Parathyroid adenoma (tissue), 2 donors: ENCODE measurements at regions not wholly inside any gene's neighbourhood (a gene's known extent, or its start where the extent isn't known, plus 50 kb on each side); places are given as distances from the start of the nearest gene placed in this dataset.

ENCODE experiments used
- H2AFZ ChIP-seq: fragments of 300-600 bp; sonication (generic); one replicate; pipeline ENCODE4 v1.7.0; 2017; ENCODE audit warnings: antibody characterized with exemption, mild to moderate bottlenecking
- H3K27ac ChIP-seq: fragments of 300-600 bp; sonication (generic); one replicate; pipeline ENCODE4 v1.7.0; 2017
- H3K27me3 ChIP-seq: fragments of 300-600 bp; sonication (generic); one replicate; pipeline ENCODE4 v1.7.0; 2017; ENCODE audit warnings: low read length; ENCODE audit not compliant: control insufficient read depth, insufficient read depth
- H3K36me3 ChIP-seq: fragments of 300-600 bp; sonication (generic); one replicate; pipeline ENCODE4 v1.7.0; 2017; ENCODE audit warnings: low read length; ENCODE audit not compliant: control insufficient read depth, insufficient read depth
- H3K4me1 ChIP-seq: fragments of 300-600 bp; sonication (generic); one replicate; pipeline ENCODE4 v1.7.0; 2017; ENCODE audit warnings: control low read depth
- H3K4me2 ChIP-seq: fragments of 300-600 bp; sonication (generic); one replicate; pipeline ENCODE4 v1.7.0; 2017; ENCODE audit warnings: low read length
- H3K4me3 ChIP-seq: fragments of 300-600 bp; sonication (generic); one replicate; pipeline ENCODE4 v1.7.0; 2017; ENCODE audit warnings: low read depth, low read length
- H3K79me2 ChIP-seq: fragments of 300-600 bp; sonication (generic); one replicate; pipeline ENCODE4 v1.7.0; 2017; ENCODE audit warnings: control low read depth
- H3K9ac ChIP-seq: fragments of 300-600 bp; sonication (generic); one replicate; pipeline ENCODE4 v1.7.0; 2017; ENCODE audit warnings: mild to moderate bottlenecking
- H3K9me3 ChIP-seq: fragments of 300-600 bp; sonication (generic); one replicate; pipeline ENCODE4 v1.7.0; 2017; ENCODE audit warnings: low read length; ENCODE audit not compliant: control insufficient read depth
- CTCF ChIP-seq: fragments of 300-600 bp; sonication (generic); IDR thresholded peaks from one replicate; pipeline ENCODE4 v1.7.0; 2017; ENCODE audit warnings: antibody characterized with exemption, mild to moderate bottlenecking
- donor health status: primary hyperparathyroidism.

- H3K27ac ChIP-seq = no peak overlapping the region
- H3K27me3 ChIP-seq = no peaks in the 10 kb centered on the region
- no peak overlapping the region for H3K9ac ChIP-seq
- H3K4me3 ChIP-seq = no peak overlapping the region
- no peaks in the 10 kb centered on the region for H3K4me1 ChIP-seq
- H3K9me3 ChIP-seq = no peaks in the 10 kb centered on the region
- no peak overlapping the region for H2AFZ ChIP-seq
- H3K79me2 ChIP-seq = no peaks in the 10 kb centered on the region
- H3K4me2 ChIP-seq = no peak overlapping the region
- no peak for TF ChIP-seq CTCF
- H3K36me3 ChIP-seq = no peaks in the 10 kb centered on the region
Observed at GRCh38 chr2:236664136-236664535, 94.5 kb downstream of the ACKR3 start.

GRCh38 chr2:236665101-236665500 is 95.5 kb downstream of the ACKR3 start:
- no peak for TF ChIP-seq CTCF
- Histone ChIP-seq H3K79me2 (no peaks in the 10 kb centered on the region), H3K36me3 (no peaks in the 10 kb centered on the region), H3K9ac (no peak overlapping the region), H3K4me3 (no peak overlapping the region), H3K27ac (no peak overlapping the region), H3K4me1 (no peaks in the 10 kb centered on the region), H3K9me3 (no peaks in the 10 kb centered on the region), H2AFZ (no peak overlapping the region), H3K4me2 (no peak overlapping the region), H3K27me3 (no peaks in the 10 kb centered on the region)

- H3K9me3 ChIP-seq = no peaks in the 10 kb centered on the region
- TF ChIP-seq CTCF = no peak
- H3K79me2 ChIP-seq = no peaks in the 10 kb centered on the region
- H3K27me3 ChIP-seq = no peaks in the 10 kb centered on the region
- no peak overlapping the region for H3K4me2 ChIP-seq
- no peaks in the 10 kb centered on the region for H3K36me3 ChIP-seq
- no peak overlapping the region for H3K27ac ChIP-seq
- no peak overlapping the region for H3K4me3 ChIP-seq
- no peak overlapping the region for H3K9ac ChIP-seq
- no peaks in the 10 kb centered on the region for H3K4me1 ChIP-seq
- H2AFZ ChIP-seq = no peak overlapping the region
Observed at GRCh38 chr2:236665572-236666118, 96.0 kb downstream of the ACKR3 start.

- H3K9ac ChIP-seq = no peak overlapping the region
- no peaks in the 10 kb centered on the region for H3K9me3 ChIP-seq
- TF ChIP-seq CTCF = no peak
- H3K4me1 ChIP-seq = no peaks in the 10 kb centered on the region
- no peaks in the 10 kb centered on the region for H3K36me3 ChIP-seq
- H3K4me3 ChIP-seq = no peak overlapping the region
- H3K4me2 ChIP-seq = no peak overlapping the region
- H3K27ac ChIP-seq = no peak overlapping the region
- no peaks in the 10 kb centered on the region for H3K27me3 ChIP-seq
- H2AFZ ChIP-seq = no peak overlapping the region
- H3K79me2 ChIP-seq = no peaks in the 10 kb centered on the region
Observed at GRCh38 chr2:236666646-236667204, 97.1 kb downstream of the ACKR3 start.

- TF ChIP-seq CTCF = no peak
- H3K27ac ChIP-seq = no peak overlapping the region
- no peaks in the 10 kb centered on the region for H3K4me1 ChIP-seq
- H3K79me2 ChIP-seq = no peaks in the 10 kb centered on the region
- no peak overlapping the region for H3K4me2 ChIP-seq
- H3K27me3 ChIP-seq = no peaks in the 10 kb centered on the region
- H3K36me3 ChIP-seq = no peaks in the 10 kb centered on the region
- H3K4me3 ChIP-seq = no peak overlapping the region
- H3K9ac ChIP-seq = no peak overlapping the region
- no peaks in the 10 kb centered on the region for H3K9me3 ChIP-seq
- no peak overlapping the region for H2AFZ ChIP-seq
Observed at GRCh38 chr2:236667526-236667925, 97.9 kb downstream of the ACKR3 start.
